NCI-H82 treated with DMSO at 0.1 percent for 48 hours (cell line): ENCODE measurements at regions not wholly inside any gene's neighbourhood (a gene's known extent, or its start where the extent isn't known, plus 50 kb on each side); places are given as distances from the start of the nearest gene placed in this dataset.
"Not testable (repeated sequence)": the region's sequence is repeated elsewhere in the genome, so short reads cannot be mapped to it uniquely, and the experiment has no call there.

Experiments
- DNase-seq: peaks from one replicate; lab custom pipeline; 2025; ENCODE audit not compliant: unreplicated experiment; lab: John Stamatoyannopoulos, UW

- DNase-seq: no peak
Measured at GRCh38 chr6:82507112-82507511, 143.5 kb downstream of the TPBG start.

- no peak for DNase-seq
Measured at GRCh38 chr6:82511546-82511945, 147.9 kb downstream of the TPBG start.

GRCh38 chr6:82517896-82518295, 154.3 kb downstream of the TPBG start:
- DNase-seq: not testable (repeated sequence)

- DNase-seq: no peak
Measured at GRCh38 chr6:82521369-82521768, 157.8 kb downstream of the TPBG start.

- no peak for DNase-seq
Measured at GRCh38 chr6:82521861-82522260, 158.2 kb downstream of the TPBG start.

GRCh38 chr6:82524031-82524430, 160.4 kb downstream of the TPBG start:
- DNase-seq: no peak

GRCh38 chr6:82525775-82526495, 162.3 kb downstream of the TPBG start:
- no peak for DNase-seq

GRCh38 chr6:82529960-82530460, 166.4 kb downstream of the TPBG start:
- not testable (repeated sequence) for DNase-seq

- DNase-seq: no peak
Measured at GRCh38 chr6:82534876-82535275, 171.3 kb downstream of the TPBG start.

- not testable (repeated sequence) for DNase-seq
Measured at GRCh38 chr6:82549480-82549879, 185.9 kb downstream of the TPBG start.

- DNase-seq: not testable (repeated sequence)
Measured at GRCh38 chr6:82551311-82551710, 187.7 kb downstream of the TPBG start.

- no peak for DNase-seq
Measured at GRCh38 chr6:82551831-82552230, 188.2 kb downstream of the TPBG start.

GRCh38 chr6:82553863-82554531, 190.4 kb downstream of the TPBG start:
- DNase-seq: no peak

GRCh38 chr6:82554666-82555065, 191.0 kb downstream of the TPBG start:
- no peak for DNase-seq

GRCh38 chr6:82555801-82556200, 192.2 kb downstream of the TPBG start:
- no peak for DNase-seq

GRCh38 chr6:82558531-82558930, 194.9 kb downstream of the TPBG start:
- DNase-seq: not testable (repeated sequence)

- DNase-seq: no peak
Measured at GRCh38 chr6:82567621-82568020, 204.0 kb downstream of the TPBG start.

GRCh38 chr6:82568290-82568993, 204.8 kb downstream of the TPBG start:
- DNase-seq: no peak

GRCh38 chr6:82569022-82569421, 205.4 kb downstream of the TPBG start:
- DNase-seq: no peak

GRCh38 chr6:82570083-82570482, 206.5 kb downstream of the TPBG start:
- DNase-seq: no peak

- DNase-seq: no peak
Measured at GRCh38 chr6:82571455-82571854, 207.8 kb downstream of the TPBG start.
